Activated T-helper 2 cell treated with anti-CD3 and anti-CD28 coated beads, Interferon-gamma antibody, Interleukin-2, Interleukin-4, amounts not matched to agents 10 μg/mL and 5 μg/mL and 100 μg/mL, durations not matched to agents 14 hours and 24 hours and 36 hours (primary cell): ENCODE measurements at regions not wholly inside any gene's neighbourhood (a gene's known extent, or its start where the extent isn't known, plus 50 kb on each side); places are given as distances from the start of the nearest gene placed in this dataset.
"Not testable (repeated sequence)": the region's sequence is repeated elsewhere in the genome, so short reads cannot be mapped to it uniquely, and the experiment has no call there.

Experiments used
- DNase-seq: peaks from one replicate; pipeline ENCODE4 v3.0.0; 2021; ENCODE audit warnings: low spot score
- H3K27ac Mint-ChIP-seq: one replicate; pipeline ENCODE4 v1.8.0; 2021; ENCODE audit warnings: mixed read lengths
- H3K27me3 Mint-ChIP-seq: one replicate; pipeline ENCODE4 v1.8.0; 2021; ENCODE audit warnings: low read depth, mixed read lengths
- H3K36me3 Mint-ChIP-seq: one replicate; pipeline ENCODE4 v1.8.0; 2021; ENCODE audit warnings: low read depth, mixed read lengths
- H3K4me1 Mint-ChIP-seq: one replicate; pipeline ENCODE4 v1.8.0; 2021; ENCODE audit warnings: low read depth, mixed read lengths
- H3K4me3 Mint-ChIP-seq: one replicate; pipeline ENCODE4 v1.8.0; 2021; ENCODE audit warnings: low read depth, mild to moderate bottlenecking, moderate library complexity, mixed read lengths
- H3K9me3 Mint-ChIP-seq: one replicate; pipeline ENCODE4 v1.8.0; 2021; ENCODE audit warnings: mixed read lengths
- intact Hi-C: fragments of 100-400 bp; cut with micrococcal nuclease; formaldehyde crosslinking; loops from one replicate; pipeline ENCODE4 v1.15.1; 2023

GRCh38 chr12:4148418-4149056 is 125.0 kb upstream of the CCND2 start:
- no peaks in the 10 kb centered on the region for H3K27me3 Mint-ChIP-seq
- no peak for DNase-seq
- peak overlapping the region; percentile 38 for H3K27ac Mint-ChIP-seq
- peaks cover 85% of the 10 kb centered on the region for H3K4me1 Mint-ChIP-seq
- intact Hi-C loops, result no loop called here
- H3K9me3 Mint-ChIP-seq, result peaks cover 13% of the 10 kb centered on the region
- no peak overlapping the region for H3K4me3 Mint-ChIP-seq
- H3K36me3 Mint-ChIP-seq, result peaks cover 3% of the 10 kb centered on the region

GRCh38 chr12:4147031-4147481 is 126.5 kb upstream of the CCND2 start:
- Mint-ChIP-seq H3K4me3 (peak overlapping the region; percentile 55), H3K4me1 (peaks cover 85% of the 10 kb centered on the region), H3K27ac (peak overlapping the region; percentile 94), H3K9me3 (peaks cover 13% of the 10 kb centered on the region), H3K27me3 (no peaks in the 10 kb centered on the region), H3K36me3 (peaks cover 3% of the 10 kb centered on the region)
- intact Hi-C loops, result no loop called here
- DNase-seq, result no peak

- Mint-ChIP-seq H3K36me3 (peaks cover under 1% of the 10 kb centered on the region), H3K27ac (peak overlapping the region; percentile 94), H3K27me3 (no peaks in the 10 kb centered on the region), H3K4me3 (peak overlapping the region; percentile 55), H3K4me1 (peaks cover 86% of the 10 kb centered on the region), H3K9me3 (peaks cover 10% of the 10 kb centered on the region)
- DNase-seq, result peak; percentile 39
- intact Hi-C loops, result loop anchor here (1.0 kb wide), 7 partner anchors 14 to 170 kb away; no protein-coding TSS in a partner anchor
These were observed 127.3 kb upstream of the CCND2 start for GRCh38 chr12:4145990-4146859.

- no peaks in the 10 kb centered on the region for H3K9me3 Mint-ChIP-seq
- peak overlapping the region; percentile 94 for H3K27ac Mint-ChIP-seq
- DNase-seq, result no peak
- no peak overlapping the region for H3K4me3 Mint-ChIP-seq
- intact Hi-C loops, result loop anchor here (5.0 kb wide), 2 partner anchors 272 to 363 kb away; partner anchors contain the start of gene PARP11
- no peaks in the 10 kb centered on the region for H3K36me3 Mint-ChIP-seq
- no peaks in the 10 kb centered on the region for H3K27me3 Mint-ChIP-seq
- H3K4me1 Mint-ChIP-seq, result peaks cover 90% of the 10 kb centered on the region
These were observed 128.9 kb upstream of the CCND2 start for GRCh38 chr12:4144676-4145075.

GRCh38 chr12:4143896-4144295 is 129.7 kb upstream of the CCND2 start:
- Mint-ChIP-seq H3K27ac (peak overlapping the region; percentile 64), H3K36me3 (peaks cover 3% of the 10 kb centered on the region), H3K9me3 (no peaks in the 10 kb centered on the region), H3K27me3 (no peaks in the 10 kb centered on the region), H3K4me1 (peaks cover 95% of the 10 kb centered on the region), H3K4me3 (no peak overlapping the region)
- DNase-seq, result no peak
- intact Hi-C loops, result loop anchor here (1.0 to 5.0 kb wide), 4 partner anchors 9 to 363 kb away; partner anchors contain the start of gene PARP11

GRCh38 chr12:4141348-4142270 is 132.0 kb upstream of the CCND2 start:
- Mint-ChIP-seq H3K4me3 (peak overlapping the region; percentile 17), H3K4me1 (peaks cover 83% of the 10 kb centered on the region), H3K27me3 (no peaks in the 10 kb centered on the region), H3K9me3 (no peaks in the 10 kb centered on the region), H3K36me3 (peaks cover 6% of the 10 kb centered on the region), H3K27ac (peak overlapping the region; percentile 94)
- intact Hi-C loops, result loop anchor here (1.0 to 5.0 kb wide), 4 partner anchors 23 to 366 kb away; partner anchors contain the start of gene PARP11
- no peak for DNase-seq

- Mint-ChIP-seq H3K4me1 (peaks cover 83% of the 10 kb centered on the region), H3K27me3 (no peaks in the 10 kb centered on the region), H3K27ac (peak overlapping the region; percentile 94), H3K36me3 (peaks cover 6% of the 10 kb centered on the region), H3K4me3 (no peak overlapping the region), H3K9me3 (no peaks in the 10 kb centered on the region)
- DNase-seq, result no peak
- intact Hi-C loops, result loop anchor here (1.0 to 5.0 kb wide), 3 partner anchors 33 to 367 kb away; partner anchors contain the start of gene PARP11
These were observed 132.8 kb upstream of the CCND2 start for GRCh38 chr12:4140581-4141301.

GRCh38 chr12:4139191-4139590 is 134.4 kb upstream of the CCND2 start:
- no peak for DNase-seq
- no peak overlapping the region for H3K4me3 Mint-ChIP-seq
- H3K27ac Mint-ChIP-seq, result peak overlapping the region; percentile 61
- intact Hi-C loops, result no loop called here
- H3K36me3 Mint-ChIP-seq, result peaks cover 6% of the 10 kb centered on the region
- no peaks in the 10 kb centered on the region for H3K27me3 Mint-ChIP-seq
- H3K4me1 Mint-ChIP-seq, result peaks cover 76% of the 10 kb centered on the region
- H3K9me3 Mint-ChIP-seq, result no peaks in the 10 kb centered on the region

GRCh38 chr12:4138532-4138931 is 135.0 kb upstream of the CCND2 start:
- DNase-seq, H3K27ac Mint-ChIP-seq, H3K9me3 Mint-ChIP-seq, H3K36me3 Mint-ChIP-seq, H3K27me3 Mint-ChIP-seq, H3K4me3 Mint-ChIP-seq, intact Hi-C loops: not testable (repeated sequence)
- peaks cover 72% of the 10 kb centered on the region for H3K4me1 Mint-ChIP-seq

- H3K4me3 Mint-ChIP-seq, result no peak overlapping the region
- no peaks in the 10 kb centered on the region for H3K9me3 Mint-ChIP-seq
- H3K36me3 Mint-ChIP-seq, result peaks cover 6% of the 10 kb centered on the region
- H3K27ac Mint-ChIP-seq, result no peak overlapping the region
- no peaks in the 10 kb centered on the region for H3K27me3 Mint-ChIP-seq
- intact Hi-C loops, result no loop called here
- DNase-seq, result no peak
- peaks cover 72% of the 10 kb centered on the region for H3K4me1 Mint-ChIP-seq
These were observed 135.5 kb upstream of the CCND2 start for GRCh38 chr12:4138051-4138450.

GRCh38 chr12:4137441-4137840 is 136.1 kb upstream of the CCND2 start:
- no peaks in the 10 kb centered on the region for H3K27me3 Mint-ChIP-seq
- peak overlapping the region; percentile 46 for H3K27ac Mint-ChIP-seq
- H3K4me3 Mint-ChIP-seq, result no peak overlapping the region
- intact Hi-C loops, result no loop called here
- no peaks in the 10 kb centered on the region for H3K9me3 Mint-ChIP-seq
- peaks cover 70% of the 10 kb centered on the region for H3K4me1 Mint-ChIP-seq
- no peak for DNase-seq
- peaks cover 6% of the 10 kb centered on the region for H3K36me3 Mint-ChIP-seq

GRCh38 chr12:4137015-4137414 is 136.5 kb upstream of the CCND2 start:
- intact Hi-C loops, result no loop called here
- H3K27me3 Mint-ChIP-seq, result no peaks in the 10 kb centered on the region
- peaks cover 6% of the 10 kb centered on the region for H3K36me3 Mint-ChIP-seq
- H3K4me1 Mint-ChIP-seq, result peaks cover 66% of the 10 kb centered on the region
- no peak for DNase-seq
- H3K27ac Mint-ChIP-seq, result peak overlapping the region; percentile 52
- no peak overlapping the region for H3K4me3 Mint-ChIP-seq
- H3K9me3 Mint-ChIP-seq, result no peaks in the 10 kb centered on the region
